HEK293T (cell line): ENCODE measurements at regions not wholly inside any gene's neighbourhood (a gene's known extent, or its start where the extent isn't known, plus 50 kb on each side); places are given as distances from the start of the nearest gene placed in this dataset.

ENCODE experiments used
- CTCF ChIA-PET: fragments of 350-600 bp; formaldehyde crosslinking; extraction: SDS; loops from one replicate; lab custom pipeline; 2021; ENCODE audit warnings: antibody characterized with exemption, inconsistent platforms; lab: Yijun Ruan, JAX
- POLR2A ChIA-PET: fragments of 350-600 bp; formaldehyde crosslinking; extraction: SDS; loops from one replicate; lab custom pipeline; 2020; ENCODE audit warnings: antibody characterized with exemption, inconsistent platforms; lab: Yijun Ruan, JAX
- DNase-seq: peaks from one replicate; pipeline ENCODE4 v3.0.0; 2012; ENCODE audit warnings: mixed read lengths; ENCODE audit errors: extremely low spot score
- ARNT ChIP-seq: fragments of 450-650 bp; IDR thresholded peaks from 2 replicates; pipeline ENCODE4 v1.6.1; 2017; ENCODE audit warnings: mild to moderate bottlenecking
- BHLHE40 ChIP-seq: fragments of 450-650 bp; IDR thresholded peaks from 2 replicates; pipeline ENCODE4 v1.6.1; 2016; ENCODE audit warnings: mild to moderate bottlenecking, moderate library complexity, borderline replicate concordance
- CTBP1 ChIP-seq: fragments of 450-650 bp; IDR thresholded peaks from 2 replicates; pipeline ENCODE4 v1.6.1; 2016; ENCODE audit warnings: borderline replicate concordance
- ELF4 ChIP-seq: fragments of 450-650 bp; IDR thresholded peaks from 2 replicates; pipeline ENCODE4 v1.6.1; 2017; ENCODE audit warnings: antibody characterized with exemption
- FOXA1 ChIP-seq: fragments of 450-650 bp; IDR thresholded peaks from 2 replicates; pipeline ENCODE4 v1.6.1; 2016; ENCODE audit warnings: mild to moderate bottlenecking
- FOXK2 ChIP-seq: fragments of 450-650 bp; IDR thresholded peaks from 2 replicates; pipeline ENCODE4 v1.6.1; 2016; ENCODE audit warnings: mild to moderate bottlenecking
- FOXM1 ChIP-seq: fragments of 450-650 bp; IDR thresholded peaks from 2 replicates; pipeline ENCODE4 v1.6.1; 2017; ENCODE audit warnings: mild to moderate bottlenecking, borderline replicate concordance
- HDGF ChIP-seq: fragments of 450-650 bp; IDR thresholded peaks from 2 replicates; pipeline ENCODE4 v1.6.1; 2017; ENCODE audit warnings: antibody characterized with exemption, borderline replicate concordance
- L3MBTL2 ChIP-seq: fragments of 450-650 bp; conservative IDR thresholded peaks from 2 replicates; pipeline ENCODE4 v1.6.1; 2016; ENCODE audit warnings: mild to moderate bottlenecking
- LEF1 ChIP-seq: fragments of 450-650 bp; IDR thresholded peaks from 2 replicates; pipeline ENCODE4 v1.6.1; 2017; ENCODE audit warnings: mild to moderate bottlenecking, borderline replicate concordance
- NFRKB ChIP-seq: fragments of 450-650 bp; IDR thresholded peaks from 2 replicates; pipeline ENCODE4 v1.6.1; 2016; ENCODE audit warnings: mild to moderate bottlenecking, moderate library complexity
- SP1 ChIP-seq: fragments of 450-650 bp; IDR thresholded peaks from 2 replicates; pipeline ENCODE4 v1.6.1; 2017
- SUZ12 ChIP-seq: fragments of 450-650 bp; IDR thresholded peaks from 2 replicates; pipeline ENCODE4 v1.6.1; 2016; ENCODE audit warnings: mild to moderate bottlenecking
- TARDBP ChIP-seq: fragments of 450-650 bp; IDR thresholded peaks from 2 replicates; pipeline ENCODE4 v1.6.1; 2016
- ZNF384 ChIP-seq: fragments of 450-650 bp; IDR thresholded peaks from 2 replicates; pipeline ENCODE4 v1.6.1; 2016
- TF ChIP-seq, protein P1 (sequence below): fragments of 450-650 bp; IDR thresholded peaks from 2 replicates; pipeline ENCODE4 v1.6.1; 2016

DNA sequence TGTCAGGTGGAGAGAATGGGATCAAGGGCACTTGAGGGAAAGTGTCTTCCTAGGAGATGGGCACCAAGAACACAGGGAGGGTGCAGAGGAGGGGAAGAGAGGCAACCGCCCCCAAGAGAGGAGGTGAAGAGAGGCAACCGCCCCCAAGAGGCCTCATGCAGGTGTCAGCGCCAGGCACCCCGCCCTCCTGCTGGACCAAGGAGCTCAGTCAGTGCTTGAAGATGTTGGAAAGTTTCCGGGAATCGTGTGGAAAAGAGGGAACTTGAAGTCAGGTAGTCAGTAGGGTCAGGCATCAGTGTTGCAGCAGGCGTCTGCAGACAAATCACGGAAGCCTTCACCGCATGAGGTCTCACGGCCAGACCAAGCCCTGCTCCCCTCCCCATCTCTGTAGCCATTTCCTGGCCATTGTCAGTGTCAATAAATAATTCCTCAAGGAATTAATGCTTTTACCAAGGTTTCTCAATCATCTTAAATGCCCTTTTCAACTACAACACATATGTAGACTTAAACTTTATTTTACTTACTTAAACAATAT is 353.1 kb downstream of the EIPR1 start:
- no peak for DNase-seq
- no peak for TF ChIP-seq FOXM1
- TF ChIP-seq ARNT, result no peak
- ChIA-PET POLR2A (no interaction called here), CTCF (no interaction called here)

DNA sequence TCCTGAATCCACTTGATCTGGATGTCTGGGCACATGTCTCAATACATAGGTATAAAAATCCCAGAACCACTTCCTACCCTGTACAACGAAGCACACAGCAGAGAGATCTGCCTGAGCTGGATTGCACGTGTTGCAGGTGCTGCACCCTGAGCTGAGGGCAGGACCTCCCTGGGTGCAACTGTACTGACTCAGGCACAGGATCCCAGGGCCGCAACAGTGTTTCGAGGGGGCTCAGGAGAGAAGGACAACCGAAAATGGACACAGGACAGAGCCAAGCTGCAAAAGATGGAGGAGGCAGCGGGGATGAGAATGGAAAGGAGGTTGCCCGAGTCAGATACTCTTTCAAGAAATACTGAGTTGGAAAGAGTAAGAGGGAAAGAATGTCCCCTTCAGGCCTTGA is 354.1 kb downstream of the EIPR1 start:
- CTCF ChIA-PET, result no interaction called here
- DNase-seq, result no peak
- TF ChIP-seq ZNF384, result no peak
- POLR2A ChIA-PET, result no interaction called here

DNA sequence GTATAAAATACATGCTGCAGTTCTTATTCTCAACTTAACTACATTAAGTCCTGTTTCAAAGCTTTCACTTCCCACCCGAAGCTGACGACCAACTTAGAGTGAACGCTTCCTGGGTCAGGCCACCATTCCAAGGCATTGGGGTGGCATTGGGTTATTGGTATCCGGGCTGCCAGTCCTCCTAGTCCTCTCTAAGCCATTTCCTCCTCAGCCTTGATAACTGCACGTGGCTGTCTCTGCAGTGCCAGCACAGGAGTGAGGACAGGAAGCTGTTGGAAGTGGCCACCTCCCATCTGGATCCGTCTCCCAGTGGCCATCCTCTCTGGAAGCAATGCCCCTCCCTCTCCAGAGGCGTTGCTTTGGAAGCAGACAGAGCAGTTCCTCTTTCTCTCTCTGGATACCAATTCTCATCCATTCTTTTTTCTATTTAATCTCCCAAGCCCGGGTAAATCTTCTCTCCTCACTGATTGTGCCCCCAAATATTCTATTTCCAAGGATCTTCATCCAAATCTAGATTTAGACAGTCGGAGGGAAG is 354.7 kb downstream of the EIPR1 start:
- CTCF ChIA-PET, result no interaction called here
- no peak for TF ChIP-seq ELF4
- no peak for TF ChIP-seq SP1
- TF ChIP-seq, protein P1, sequence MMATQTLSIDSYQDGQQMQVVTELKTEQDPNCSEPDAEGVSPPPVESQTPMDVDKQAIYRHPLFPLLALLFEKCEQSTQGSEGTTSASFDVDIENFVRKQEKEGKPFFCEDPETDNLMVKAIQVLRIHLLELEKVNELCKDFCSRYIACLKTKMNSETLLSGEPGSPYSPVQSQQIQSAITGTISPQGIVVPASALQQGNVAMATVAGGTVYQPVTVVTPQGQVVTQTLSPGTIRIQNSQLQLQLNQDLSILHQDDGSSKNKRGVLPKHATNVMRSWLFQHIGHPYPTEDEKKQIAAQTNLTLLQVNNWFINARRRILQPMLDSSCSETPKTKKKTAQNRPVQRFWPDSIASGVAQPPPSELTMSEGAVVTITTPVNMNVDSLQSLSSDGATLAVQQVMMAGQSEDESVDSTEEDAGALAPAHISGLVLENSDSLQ, result no peak
- TF ChIP-seq ARNT, result no peak
- no peak for TF ChIP-seq FOXA1
- TF ChIP-seq BHLHE40, result no peak
- no peak for TF ChIP-seq NFRKB
- TF ChIP-seq TARDBP, result no peak
- no peak for DNase-seq
- POLR2A ChIA-PET, result no interaction called here

DNA sequence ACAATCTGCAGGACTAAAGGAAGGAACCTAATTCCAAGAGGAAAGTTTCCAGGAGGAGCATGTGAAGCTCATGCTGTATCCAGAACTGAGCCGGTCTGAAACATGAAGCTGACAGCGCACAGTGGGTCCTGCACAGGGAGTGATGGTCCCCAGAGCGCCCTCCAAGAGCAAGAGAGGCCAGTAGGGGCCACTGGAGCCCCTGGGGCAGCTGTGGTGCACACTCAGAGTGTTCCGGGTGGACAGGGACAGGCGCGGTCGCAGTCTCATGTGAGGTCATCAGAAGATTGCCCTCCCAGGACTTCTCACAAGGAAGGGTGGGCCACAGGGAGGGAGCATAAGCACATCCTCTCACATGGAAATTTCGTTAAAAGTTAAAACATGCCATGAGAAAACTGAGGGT is 355.9 kb downstream of the EIPR1 start:
- no peak for TF ChIP-seq FOXK2
- no peak for TF ChIP-seq TARDBP
- no peak for TF ChIP-seq ZNF384
- TF ChIP-seq SUZ12, result no peak
- no peak for TF ChIP-seq NFRKB
- no peak for TF ChIP-seq SP1
- no peak for TF ChIP-seq FOXM1
- no peak for TF ChIP-seq ELF4
- TF ChIP-seq LEF1, result no peak
- TF ChIP-seq BHLHE40, result no peak
- POLR2A ChIA-PET, result no interaction called here
- CTCF ChIA-PET, result no interaction called here

DNA sequence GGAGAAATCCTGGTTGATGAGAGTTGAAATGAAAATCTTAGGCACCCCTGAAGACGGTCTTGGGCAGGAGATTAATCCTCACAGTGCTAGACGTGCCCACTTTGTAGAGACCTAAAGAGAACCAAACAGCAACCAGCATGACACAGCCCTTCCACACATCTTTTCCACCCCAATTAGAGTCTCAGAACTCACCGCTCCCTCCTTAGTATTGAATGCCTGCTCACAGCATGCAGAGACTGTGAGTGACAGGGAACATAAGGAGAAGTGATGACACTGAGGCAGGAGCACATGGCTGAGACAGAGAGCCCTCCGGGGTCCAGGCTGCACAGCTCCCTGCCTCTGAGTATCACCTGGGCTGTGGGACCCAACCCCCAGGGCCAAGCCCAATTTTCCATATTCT is 367.6 kb downstream of the EIPR1 start:
- POLR2A ChIA-PET, result no interaction called here
- DNase-seq, result no peak
- CTCF ChIA-PET, result no interaction called here
- TF ChIP-seq ZNF384 (no peak), TARDBP (no peak), L3MBTL2 (no peak), ARNT (no peak), FOXK2 (no peak), FOXM1 (no peak), HDGF (no peak), SP1 (no peak), CTBP1 (no peak), SUZ12 (no peak), NFRKB (no peak)
- TF ChIP-seq, protein P1, result no peak

More for the DNA sequence above, 355.9 kb downstream of the EIPR1 start:
- no peak for DNase-seq

DNA sequence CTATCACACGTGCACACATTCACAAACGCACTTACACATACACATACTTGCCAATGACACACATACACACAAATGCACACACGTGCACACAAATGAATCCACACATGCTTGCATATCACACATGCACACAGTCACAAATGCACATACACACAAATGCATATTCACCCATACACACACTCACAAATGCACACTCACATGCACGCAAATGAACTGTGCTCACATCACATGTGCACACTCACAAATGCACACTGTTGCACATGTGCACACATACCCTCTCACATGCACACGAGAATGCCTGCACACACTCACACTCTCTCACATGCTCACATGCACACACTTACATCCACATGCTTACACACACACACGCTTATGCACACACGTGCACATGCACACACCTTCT is 368.1 kb downstream of the EIPR1 start:
- TF ChIP-seq LEF1, result no peak
- no peak for TF ChIP-seq ZNF384
- TF ChIP-seq HDGF, result no peak
- TF ChIP-seq, protein P1, result no peak
- no peak for TF ChIP-seq NFRKB
- no peak for TF ChIP-seq L3MBTL2
- no peak for TF ChIP-seq SP1
- no peak for TF ChIP-seq ELF4
- ChIA-PET POLR2A (no interaction called here), CTCF (no interaction called here)
- no peak for DNase-seq

DNA sequence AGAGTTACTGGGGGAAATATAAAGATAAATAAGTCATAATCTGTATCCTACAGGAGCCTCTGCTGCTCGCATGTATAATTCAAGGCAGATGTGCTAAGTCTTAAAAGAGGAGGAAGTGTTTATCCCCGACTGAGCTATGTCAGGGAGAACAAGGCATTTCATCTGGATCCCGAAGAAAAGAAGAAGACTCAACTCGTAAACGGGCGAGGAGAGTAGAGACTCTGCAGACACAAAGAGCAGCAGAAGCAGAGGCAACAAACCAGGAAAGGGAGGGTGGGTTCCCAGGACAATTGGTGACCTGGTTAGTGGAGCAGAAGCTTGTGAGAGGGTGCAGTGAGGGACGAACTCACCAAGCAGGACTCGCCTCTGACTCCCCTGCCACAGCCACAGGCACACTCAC is 368.6 kb downstream of the EIPR1 start:
- TF ChIP-seq BHLHE40 (no peak), LEF1 (no peak), SP1 (no peak), ELF4 (no peak), ARNT (no peak), HDGF (no peak), SUZ12 (no peak), FOXK2 (no peak), FOXA1 (no peak), CTBP1 (no peak), FOXM1 (no peak), ZNF384 (no peak), TARDBP (no peak), L3MBTL2 (no peak), NFRKB (no peak)
- TF ChIP-seq, protein P1, result no peak
- CTCF ChIA-PET, result no interaction called here
- no peak for DNase-seq
- POLR2A ChIA-PET, result no interaction called here
